GM21825 (cell line): ENCODE measurements at regions not wholly inside any gene's neighbourhood (a gene's known extent, or its start where the extent isn't known, plus 50 kb on each side); places are given as distances from the start of the nearest gene placed in this dataset.

ENCODE experiments used
- ATAC-seq: cut with Tn5 transposase; IDR thresholded peaks from one replicate; pipeline ENCODE4 v1.9.1; 2021; ENCODE audit warnings: mild to moderate bottlenecking, moderate library complexity; ENCODE audit not compliant: unreplicated experiment

GRCh38 chr10:123585477-123586445, 80.4 kb upstream of the GPR26 start:
- ATAC-seq: no peak

- no peak for ATAC-seq
Observed at GRCh38 chr10:123587110-123587509, 79.0 kb upstream of the GPR26 start.

- ATAC-seq: no peak
Observed at GRCh38 chr10:123588386-123588914, 77.7 kb upstream of the GPR26 start.

- ATAC-seq: no peak
Observed at GRCh38 chr10:123595661-123596060, 70.5 kb upstream of the GPR26 start.

- no peak for ATAC-seq
Observed at GRCh38 chr10:123597676-123598075, 68.5 kb upstream of the GPR26 start.

GRCh38 chr10:123599366-123599849, 66.7 kb upstream of the GPR26 start:
- ATAC-seq: no peak

GRCh38 chr10:123600177-123600576, 66.0 kb upstream of the GPR26 start:
- no peak for ATAC-seq

GRCh38 chr10:123603130-123603529, 63.0 kb upstream of the GPR26 start:
- no peak for ATAC-seq

- no peak for ATAC-seq
Observed at GRCh38 chr10:123604506-123604905, 61.6 kb upstream of the GPR26 start.

GRCh38 chr10:123606006-123606405, 60.1 kb upstream of the GPR26 start:
- no peak for ATAC-seq

- ATAC-seq: no peak
Observed at GRCh38 chr10:123606955-123607354, 59.2 kb upstream of the GPR26 start.

GRCh38 chr10:123607386-123607785, 58.8 kb upstream of the GPR26 start:
- ATAC-seq: no peak

- no peak for ATAC-seq
Observed at GRCh38 chr10:123608047-123608446, 58.1 kb upstream of the GPR26 start.

GRCh38 chr10:123611243-123611642, 54.9 kb upstream of the GPR26 start:
- no peak for ATAC-seq

- no peak for ATAC-seq
Observed at GRCh38 chr10:123611876-123612275, 54.3 kb upstream of the GPR26 start.

- ATAC-seq: no peak
Observed at GRCh38 chr10:123613346-123613850, 52.8 kb upstream of the GPR26 start.

- ATAC-seq: no peak
Observed at GRCh38 chr10:123614888-123615287, 51.3 kb upstream of the GPR26 start.
